Hepatocyte (in vitro differentiated cells): ENCODE measurements at regions not wholly inside any gene's neighbourhood (a gene's known extent, or its start where the extent isn't known, plus 50 kb on each side); places are given as distances from the start of the nearest gene placed in this dataset.

Source experiments
- DNase-seq: peaks from one replicate; pipeline ENCODE4 v3.0.0-alpha.2; 2016; ENCODE audit warnings: low spot score
- H2AFZ ChIP-seq: fragments of 200-600 bp; sonication (generic); 2 replicates; pipeline ENCODE4 v1.6.0; 2016; ENCODE audit warnings: antibody characterized with exemption, mild to moderate bottlenecking
- H3K27ac ChIP-seq: fragments of 200-600 bp; sonication (generic); 2 replicates; pipeline ENCODE4 v1.5.1; 2016; ENCODE audit warnings: mild to moderate bottlenecking
- H3K27me3 ChIP-seq: fragments of 200-600 bp; sonication (generic); 2 replicates; pipeline ENCODE4 v1.6.1; 2016
- H3K36me3 ChIP-seq: fragments of 200-600 bp; sonication (generic); replicated peaks from 2 replicates; pipeline ENCODE4 v1.5.1; 2016; ENCODE audit warnings: low read depth; ENCODE audit not compliant: insufficient read depth
- H3K4me1 ChIP-seq: fragments of 200-600 bp; sonication (generic); 2 replicates; pipeline ENCODE4 v1.5.1; 2016; ENCODE audit warnings: mild to moderate bottlenecking, moderate library complexity; ENCODE audit not compliant: insufficient read depth
- H3K4me2 ChIP-seq: fragments of 200-600 bp; sonication (generic); 2 replicates; pipeline ENCODE4 v1.6.0; 2016
- H3K4me3 ChIP-seq: fragments of 200-600 bp; sonication (generic); 2 replicates; pipeline ENCODE4 v1.5.1; 2016; ENCODE audit warnings: mild to moderate bottlenecking
- H3K79me2 ChIP-seq: fragments of 200-600 bp; sonication (generic); 2 replicates; pipeline ENCODE4 v1.6.0; 2017; ENCODE audit warnings: mild to moderate bottlenecking
- H3K9me2 ChIP-seq: fragments of 200-600 bp; sonication (generic); replicated peaks from 2 replicates; pipeline ENCODE4 v1.6.0; 2017; ENCODE audit warnings: mild to moderate bottlenecking; ENCODE audit not compliant: insufficient read depth
- H3K9me3 ChIP-seq: fragments of 200-600 bp; sonication (generic); 2 replicates; pipeline ENCODE4 v1.5.1; 2016; ENCODE audit warnings: low read depth, mild to moderate bottlenecking
- H4K20me1 ChIP-seq: fragments of 200-600 bp; sonication (generic); 2 replicates; pipeline ENCODE4 v1.6.0; 2016; ENCODE audit warnings: mild to moderate bottlenecking; ENCODE audit not compliant: insufficient read depth, poor library complexity, severe bottlenecking
- EZH2 ChIP-seq: fragments of 200-600 bp; sonication (generic); IDR thresholded peaks from 2 replicates; pipeline ENCODE4 v1.6.1; 2016; ENCODE audit warnings: antibody characterized with exemption, mild to moderate bottlenecking, borderline replicate concordance
- EZH2phosphoT487 ChIP-seq: fragments of 200-600 bp; sonication (generic); IDR thresholded peaks from one replicate; pipeline ENCODE4 v1.6.1; 2018; ENCODE audit warnings: antibody characterized with exemption, mild to moderate bottlenecking, low read depth, moderate library complexity; ENCODE audit not compliant: unreplicated experiment, severe bottlenecking
- WGBS: methylation state at CpG from one replicate; pipeline ENCODE4 v1.1.6; 2016; ENCODE audit warnings: low lambda C conversion rate; ENCODE audit errors: missing lambda C conversion rate; 5-methylcytosine and 5-hydroxymethylcytosine counted together
- TF ChIP-seq, protein P1 (sequence below): fragments of 200-600 bp; sonication (generic); IDR thresholded peaks from 2 replicates; pipeline ENCODE4 v1.5.1; 2016; ENCODE audit warnings: antibody characterized with exemption, mild to moderate bottlenecking; ENCODE audit not compliant: poor library complexity

- H3K27me3 ChIP-seq: no peaks in the 10 kb centered on the region
- H3K79me2 ChIP-seq: no peaks in the 10 kb centered on the region
- 67% methylated on average over 5 of the region's 5 CpGs for WGBS
- H3K4me1 ChIP-seq: no peaks in the 10 kb centered on the region
- no peak overlapping the region for H2AFZ ChIP-seq
- H4K20me1 ChIP-seq: no peaks in the 10 kb centered on the region
- H3K9me3 ChIP-seq: no peaks in the 10 kb centered on the region
- no peak overlapping the region for H3K4me3 ChIP-seq
- TF ChIP-seq EZH2 (no peak), EZH2phosphoT487 (no peak)
- TF ChIP-seq, protein P1, sequence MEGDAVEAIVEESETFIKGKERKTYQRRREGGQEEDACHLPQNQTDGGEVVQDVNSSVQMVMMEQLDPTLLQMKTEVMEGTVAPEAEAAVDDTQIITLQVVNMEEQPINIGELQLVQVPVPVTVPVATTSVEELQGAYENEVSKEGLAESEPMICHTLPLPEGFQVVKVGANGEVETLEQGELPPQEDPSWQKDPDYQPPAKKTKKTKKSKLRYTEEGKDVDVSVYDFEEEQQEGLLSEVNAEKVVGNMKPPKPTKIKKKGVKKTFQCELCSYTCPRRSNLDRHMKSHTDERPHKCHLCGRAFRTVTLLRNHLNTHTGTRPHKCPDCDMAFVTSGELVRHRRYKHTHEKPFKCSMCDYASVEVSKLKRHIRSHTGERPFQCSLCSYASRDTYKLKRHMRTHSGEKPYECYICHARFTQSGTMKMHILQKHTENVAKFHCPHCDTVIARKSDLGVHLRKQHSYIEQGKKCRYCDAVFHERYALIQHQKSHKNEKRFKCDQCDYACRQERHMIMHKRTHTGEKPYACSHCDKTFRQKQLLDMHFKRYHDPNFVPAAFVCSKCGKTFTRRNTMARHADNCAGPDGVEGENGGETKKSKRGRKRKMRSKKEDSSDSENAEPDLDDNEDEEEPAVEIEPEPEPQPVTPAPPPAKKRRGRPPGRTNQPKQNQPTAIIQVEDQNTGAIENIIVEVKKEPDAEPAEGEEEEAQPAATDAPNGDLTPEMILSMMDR: no peak
- no peaks in the 10 kb centered on the region for H3K9me2 ChIP-seq
- no peak overlapping the region for H3K4me2 ChIP-seq
- no peak for DNase-seq
- no peak overlapping the region for H3K27ac ChIP-seq
- no peaks in the 10 kb centered on the region for H3K36me3 ChIP-seq
Observed at GRCh38 chr16:17994027-17994426, 342.5 kb downstream of the NPIPA8 start.

DNA sequence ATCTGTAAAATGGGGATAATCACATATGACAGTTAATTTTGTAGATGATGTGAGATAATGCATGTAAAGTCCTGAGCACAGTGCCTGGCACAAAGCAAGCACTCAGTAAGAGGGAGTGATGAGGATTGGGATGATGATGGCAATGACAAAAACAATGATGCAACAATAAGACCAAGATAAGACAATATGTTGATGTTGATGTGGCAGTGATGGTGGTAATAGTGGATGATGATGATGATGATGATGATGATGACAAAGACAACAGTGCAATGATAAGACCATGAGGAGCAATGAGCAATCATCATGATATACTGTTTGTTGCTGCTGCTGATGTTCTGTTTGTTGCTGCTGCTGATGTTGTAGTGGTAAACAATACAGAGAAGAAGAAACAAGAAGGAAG, 344.1 kb downstream of the NPIPA8 start:
- no peaks in the 10 kb centered on the region for H3K36me3 ChIP-seq
- TF ChIP-seq EZH2phosphoT487 (no peak), EZH2 (no peak)
- TF ChIP-seq, protein P1: no peak
- no peak overlapping the region for H2AFZ ChIP-seq
- no peaks in the 10 kb centered on the region for H3K9me2 ChIP-seq
- no peaks in the 10 kb centered on the region for H3K4me1 ChIP-seq
- H3K79me2 ChIP-seq: no peaks in the 10 kb centered on the region
- no peaks in the 10 kb centered on the region for H3K27me3 ChIP-seq
- DNase-seq: no peak
- no peaks in the 10 kb centered on the region for H4K20me1 ChIP-seq
- no peak overlapping the region for H3K27ac ChIP-seq
- H3K4me3 ChIP-seq: no peak overlapping the region
- no peaks in the 10 kb centered on the region for H3K9me3 ChIP-seq
- no peak overlapping the region for H3K4me2 ChIP-seq

GRCh38 chr16:17989255-17989654, 347.3 kb downstream of the NPIPA8 start:
- Histone ChIP-seq H3K4me2 (no peak overlapping the region), H4K20me1 (no peaks in the 10 kb centered on the region), H3K4me3 (no peak overlapping the region), H3K79me2 (no peaks in the 10 kb centered on the region), H3K9me2 (no peaks in the 10 kb centered on the region), H3K9me3 (no peaks in the 10 kb centered on the region), H3K36me3 (no peaks in the 10 kb centered on the region), H3K27me3 (no peaks in the 10 kb centered on the region), H2AFZ (no peak overlapping the region), H3K27ac (no peak overlapping the region), H3K4me1 (no peaks in the 10 kb centered on the region)
- 73% methylated on average over 4 of the region's 4 CpGs for WGBS
- TF ChIP-seq, protein P1: no peak
- no peak for TF ChIP-seq EZH2phosphoT487
- no peak for TF ChIP-seq EZH2
- no peak for DNase-seq

DNA sequence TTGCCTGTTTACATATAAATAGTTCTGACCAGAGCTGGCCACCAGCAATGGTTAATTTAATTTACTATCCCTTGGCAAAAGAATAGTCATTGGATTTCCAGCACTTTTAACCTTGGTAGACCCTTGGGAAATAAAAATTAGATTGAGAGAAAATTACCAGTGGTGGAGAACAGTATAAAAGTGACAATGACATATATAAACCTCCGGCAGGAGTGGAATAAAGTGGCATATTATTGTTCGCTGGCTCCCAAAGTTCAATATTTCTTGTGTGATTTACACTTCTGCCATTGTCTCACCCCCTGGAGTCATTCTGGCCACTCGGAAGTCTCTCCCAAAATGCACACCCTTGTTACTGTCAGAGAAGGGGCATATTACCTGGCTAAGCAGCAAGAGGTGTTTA, 347.7 kb downstream of the NPIPA8 start:
- Histone ChIP-seq H3K4me2 (no peak overlapping the region), H3K4me1 (no peaks in the 10 kb centered on the region), H3K9me2 (no peaks in the 10 kb centered on the region), H3K9me3 (no peaks in the 10 kb centered on the region), H3K79me2 (no peaks in the 10 kb centered on the region), H4K20me1 (no peaks in the 10 kb centered on the region), H3K27ac (no peak overlapping the region), H2AFZ (no peak overlapping the region), H3K36me3 (no peaks in the 10 kb centered on the region), H3K4me3 (no peak overlapping the region), H3K27me3 (no peaks in the 10 kb centered on the region)
- no peak for TF ChIP-seq EZH2
- no peak for TF ChIP-seq EZH2phosphoT487
- TF ChIP-seq, protein P1: no peak
- DNase-seq: no peak
- WGBS: 81% methylated on average over 3 of the region's 3 CpGs
